Right renal cortex interstitium (tissue), 3 donors: ENCODE measurements at regions not wholly inside any gene's neighbourhood (a gene's known extent, or its start where the extent isn't known, plus 50 kb on each side); places are given as distances from the start of the nearest gene placed in this dataset.
"Not testable (repeated sequence)": the region's sequence is repeated elsewhere in the genome, so short reads cannot be mapped to it uniquely, and the experiment has no call there.

Experiments
- DNase-seq, 3 donors: peaks; one replicate each; pipeline ENCODE4 v3.0.0-alpha.2; 2013; ENCODE audit warnings: low read depth in 3 of 3, low spot score in 2 of 3

DNA sequence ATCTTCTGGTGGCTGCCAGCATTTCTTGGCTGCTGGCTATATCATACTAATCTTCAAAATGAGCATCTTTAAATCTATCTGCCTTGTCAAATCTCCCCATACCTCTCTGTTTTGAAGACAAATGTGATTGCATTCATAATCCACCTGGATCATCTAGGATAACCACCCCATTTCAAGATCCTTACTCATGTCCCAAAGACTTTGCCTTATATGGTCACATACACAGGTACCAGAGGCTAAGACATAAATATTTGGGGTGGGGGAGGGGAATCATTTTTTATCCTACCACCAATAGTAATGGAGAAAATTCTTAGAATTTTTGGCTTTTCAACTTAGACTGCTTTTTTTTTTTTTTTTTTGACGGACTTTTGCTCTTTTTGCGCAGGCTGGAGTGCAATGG, 970.8 kb downstream of the PLOD2 start:
- no peak for DNase-seq

GRCh38 chr3:145190761-145191160, 970.2 kb downstream of the PLOD2 start:
- no peak for DNase-seq

DNA sequence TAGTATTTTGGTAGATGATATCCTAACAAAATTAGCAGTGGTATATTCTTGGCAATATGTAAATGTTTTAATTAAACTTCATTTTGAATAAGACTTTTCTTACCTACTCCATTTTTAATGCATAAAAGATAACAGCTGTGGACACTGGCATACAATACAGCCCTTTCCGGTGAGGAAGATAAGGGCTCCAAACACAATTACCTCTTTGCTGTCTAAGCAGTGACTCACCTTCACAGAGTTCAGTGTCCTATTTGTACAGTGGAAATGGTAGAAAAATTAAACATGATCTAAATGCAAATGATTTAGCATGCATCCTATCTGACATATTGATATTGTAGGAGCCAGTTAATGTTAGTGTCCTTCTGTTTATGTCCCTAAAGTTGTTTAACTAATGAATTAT, 969.4 kb downstream of the PLOD2 start:
- DNase-seq, result no peak

DNA sequence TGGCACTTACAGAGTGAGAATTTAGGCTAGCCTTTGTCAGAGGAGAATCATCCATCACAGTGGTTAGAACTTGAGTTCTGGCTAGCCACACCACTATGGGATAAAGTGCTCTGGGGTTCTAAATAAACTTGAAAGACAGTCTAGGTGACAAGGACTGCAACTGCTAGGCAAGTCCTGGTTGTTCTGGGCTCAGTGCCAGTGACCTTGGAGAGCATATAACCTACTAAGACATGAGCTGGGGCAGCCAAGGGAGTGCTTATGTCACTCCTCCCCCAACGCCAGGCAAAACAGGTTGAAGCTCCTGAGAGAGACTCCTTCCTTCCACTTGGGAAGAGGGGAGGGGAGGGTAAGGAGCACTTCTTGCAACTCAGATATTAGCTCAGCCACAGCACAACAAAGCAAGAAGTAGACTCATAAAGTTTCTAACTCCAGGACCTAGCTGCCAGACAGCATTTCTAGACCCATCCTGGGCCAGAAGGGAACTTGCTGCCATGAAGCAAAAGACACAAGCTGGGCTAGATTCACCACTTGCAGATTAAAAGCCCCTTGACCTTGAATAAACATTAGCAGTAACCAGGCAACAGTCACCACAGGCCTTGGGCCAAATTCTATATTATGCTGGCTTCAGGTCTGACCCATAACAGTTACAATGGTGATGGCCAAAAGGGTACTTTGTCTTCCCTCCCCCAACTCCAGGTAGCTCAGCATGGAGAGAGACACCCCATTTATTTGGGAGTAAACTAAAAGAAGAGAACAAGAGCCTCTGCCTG, 963.7 kb downstream of the PLOD2 start:
- DNase-seq, result no peak

GRCh38 chr3:145197821-145198220, 963.2 kb downstream of the PLOD2 start:
- no peak for DNase-seq

GRCh38 chr3:145209561-145209960, 951.4 kb downstream of the PLOD2 start:
- DNase-seq, result no peak

- DNase-seq, result peak in 2 of 3 donors; percentile 1 to 12
Measured at GRCh38 chr3:145219355-145220235, 941.4 kb downstream of the PLOD2 start.

GRCh38 chr3:145224886-145225285, 936.1 kb downstream of the PLOD2 start:
- DNase-seq, result no peak

GRCh38 chr3:145243875-145244274, 917.1 kb downstream of the PLOD2 start:
- DNase-seq, result no peak

DNA sequence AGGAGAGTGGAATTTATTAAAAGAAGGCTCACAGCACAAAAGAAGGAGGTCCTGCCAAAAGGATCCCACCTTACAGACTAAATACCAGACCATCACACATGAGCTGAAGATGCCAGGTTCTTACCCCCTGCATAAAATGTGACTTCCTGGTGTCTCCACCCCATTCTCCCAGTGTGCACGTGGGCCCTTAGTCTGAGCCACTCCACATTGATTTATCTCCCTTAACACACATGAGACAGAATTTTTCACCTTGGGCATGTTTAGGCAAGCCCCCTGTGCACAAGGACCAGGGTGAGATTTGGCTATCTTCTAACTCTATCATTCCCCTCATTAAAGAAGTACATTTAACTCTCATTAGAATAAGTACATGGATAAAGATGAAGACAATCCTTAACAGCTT, 916.7 kb downstream of the PLOD2 start:
- no peak for DNase-seq

DNA sequence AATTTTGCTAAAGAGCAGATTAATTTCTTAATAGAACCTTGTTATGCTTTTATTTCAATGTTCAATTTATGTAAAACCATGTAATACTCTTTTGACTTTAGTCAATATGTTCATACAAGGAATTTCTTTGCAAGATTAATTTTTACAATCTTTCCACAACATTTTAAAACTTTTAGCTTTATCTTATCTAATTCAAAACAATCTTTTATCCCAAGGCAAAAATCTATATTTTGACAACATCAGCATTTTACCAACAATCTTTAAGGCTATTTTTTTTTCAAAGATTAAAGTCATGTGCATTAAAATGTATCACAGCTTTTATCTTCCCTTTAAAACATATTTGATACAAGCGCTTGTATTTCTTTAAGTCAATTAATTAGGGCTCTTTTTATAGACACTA, 914.7 kb downstream of the PLOD2 start:
- no peak for DNase-seq

DNA sequence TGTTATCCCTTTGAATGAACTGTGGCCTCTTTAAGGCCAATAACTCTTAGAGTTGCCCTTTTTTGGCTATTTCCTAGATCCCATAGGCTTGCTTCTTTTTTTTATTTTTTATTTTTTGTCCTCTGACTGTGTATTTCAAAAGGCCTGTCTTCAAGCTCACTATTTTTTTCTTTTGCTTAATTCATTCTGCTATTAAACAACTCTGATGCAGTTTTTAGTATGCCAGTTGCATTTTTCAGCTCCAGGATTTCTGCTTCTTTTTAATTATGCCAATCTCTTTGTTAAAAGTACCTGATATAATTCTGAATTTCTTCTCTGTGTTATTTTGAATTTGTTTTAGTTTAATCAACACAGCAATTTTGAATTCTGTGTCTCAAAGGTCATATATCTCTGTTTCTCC, 912.1 kb downstream of the PLOD2 start:
- no peak for DNase-seq

- DNase-seq, result no peak
Measured at GRCh38 chr3:145251311-145251710, 909.7 kb downstream of the PLOD2 start.

DNA sequence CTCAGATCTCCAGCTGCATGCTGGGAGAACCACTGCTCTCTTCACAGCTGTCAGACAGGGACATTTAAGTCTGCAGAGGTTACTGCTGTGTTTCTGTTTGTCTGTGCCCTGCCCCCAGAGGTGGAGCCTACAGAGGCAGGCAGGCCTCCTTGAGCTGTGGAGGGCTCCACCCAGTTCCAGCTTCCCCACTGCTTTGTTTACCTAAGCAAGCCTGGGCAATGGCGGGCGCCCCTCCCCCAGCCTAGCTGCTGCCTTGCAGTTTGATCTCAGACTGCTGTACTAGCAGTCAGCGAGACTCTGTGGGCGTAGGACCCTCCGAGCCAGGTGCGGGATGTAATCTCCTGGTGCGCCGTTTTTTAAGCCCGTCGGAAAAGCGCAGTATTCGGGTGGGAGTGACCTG, 903.0 kb downstream of the PLOD2 start:
- DNase-seq, result not testable (repeated sequence)

GRCh38 chr3:145259166-145259880, 901.7 kb downstream of the PLOD2 start:
- no peak for DNase-seq

DNA sequence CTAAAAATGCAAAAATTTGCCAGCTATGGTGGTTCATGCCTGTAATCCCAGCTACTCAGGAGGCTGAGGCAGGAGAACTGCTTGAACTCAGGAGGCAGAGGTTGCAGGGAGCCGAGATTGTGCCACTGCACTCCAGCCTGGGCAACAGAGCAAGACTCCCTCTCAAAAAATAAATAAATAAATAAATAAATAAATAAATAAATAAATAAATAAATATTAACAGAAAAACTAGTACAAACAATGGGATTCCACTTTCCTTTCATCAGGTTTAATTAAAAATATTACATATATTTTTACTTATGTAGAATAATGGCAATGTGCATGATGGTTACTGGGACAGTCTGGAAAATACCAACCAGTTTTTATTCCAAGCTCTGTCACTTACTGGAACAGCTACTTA, 897.5 kb downstream of the PLOD2 start:
- not testable (repeated sequence) for DNase-seq

DNA sequence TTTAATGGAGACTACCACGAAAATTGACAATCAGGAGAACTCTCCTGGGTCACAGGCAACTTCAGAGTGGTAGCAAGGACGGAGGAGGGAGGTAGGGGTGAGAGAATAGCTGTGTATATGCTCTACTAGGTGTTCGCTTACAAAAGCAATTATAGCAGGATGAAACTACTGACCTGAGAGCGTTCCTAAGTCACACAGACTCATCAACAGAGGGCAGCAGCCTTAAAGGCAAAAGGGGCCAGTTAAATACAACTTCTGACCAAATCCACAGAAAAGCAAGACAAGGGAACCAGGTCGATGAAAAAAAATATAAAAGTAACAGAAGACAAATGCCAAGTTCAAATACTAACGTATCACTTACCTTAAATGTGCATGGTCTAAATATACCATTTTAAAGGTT, 894.6 kb downstream of the PLOD2 start:
- no peak for DNase-seq

DNA sequence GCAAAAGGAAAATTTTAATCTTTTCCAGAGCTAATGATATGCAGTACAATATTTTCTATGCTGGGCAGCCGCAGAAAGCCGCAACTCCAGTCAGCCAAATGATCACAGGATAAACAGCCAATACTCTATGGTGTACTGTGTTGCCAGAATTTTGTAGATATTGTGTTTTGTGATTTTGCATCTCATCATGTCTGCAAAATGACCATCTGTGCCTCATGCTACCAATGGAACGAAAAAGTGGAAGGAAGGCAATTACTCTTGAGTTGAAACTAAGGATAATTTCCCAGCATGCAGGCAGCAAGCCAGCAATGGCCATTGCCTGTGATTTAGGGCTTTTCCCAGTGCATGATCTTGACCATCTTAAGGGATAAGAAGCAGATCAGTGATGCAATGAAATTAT, 891.9 kb downstream of the PLOD2 start:
- DNase-seq, result no peak

GRCh38 chr3:145272684-145273083, 888.3 kb downstream of the PLOD2 start:
- DNase-seq, result peak; percentile 7 to 27 (median 13)

DNA sequence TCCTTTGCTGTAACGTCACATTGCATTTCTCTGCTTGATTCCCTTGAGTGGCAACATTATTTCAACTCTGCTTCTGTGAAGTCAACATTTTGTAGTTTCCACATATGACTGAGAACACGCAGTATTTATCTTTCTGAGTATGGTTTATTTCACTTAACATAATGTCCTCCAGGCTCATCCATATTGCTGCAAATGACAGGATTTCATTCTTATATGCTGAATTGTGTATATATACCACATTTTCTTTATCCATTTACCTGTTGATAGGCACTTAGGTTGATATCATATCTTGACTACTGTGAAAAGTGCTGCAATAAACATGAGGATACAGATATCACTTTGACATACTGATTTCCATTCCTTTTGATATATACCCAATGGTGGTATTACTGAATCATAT, 878.5 kb downstream of the PLOD2 start:
- no peak for DNase-seq

DNA sequence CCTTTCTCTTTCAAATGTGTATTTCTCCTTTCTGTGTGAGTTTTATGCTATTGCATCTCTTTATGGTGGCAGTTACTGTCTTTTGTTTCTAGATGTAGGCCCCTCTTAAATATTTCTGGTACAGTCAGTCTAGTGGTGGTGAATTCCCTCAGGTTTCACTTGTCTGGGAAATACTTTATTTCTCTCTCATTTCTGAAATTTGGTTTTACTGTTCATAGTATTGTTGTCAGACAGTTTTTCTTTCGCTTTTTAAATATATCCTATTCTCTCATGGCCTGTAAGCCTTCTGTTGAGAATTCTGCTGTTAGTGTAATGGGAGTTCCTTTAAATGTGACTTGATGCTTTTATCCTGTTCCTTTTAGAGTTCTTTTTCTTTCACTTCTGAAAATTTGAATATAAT, 874.0 kb downstream of the PLOD2 start:
- no peak for DNase-seq
